ENCODE measurements at regions not wholly inside any gene's neighbourhood (a gene's known extent, or its start where the extent isn't known, plus 50 kb on each side); places are given as distances from the start of the nearest gene placed in this dataset.

- TF ChIP-seq CUX1 (CRISPR knock-in tag; IDR thresholded peaks at IDR 0.05) (no peak), AFF4 (CRISPR knock-in tag; IDR thresholded peaks at IDR 0.05) (no peak), ZZZ3 (IDR thresholded peaks at IDR 0.05) (no peak), SMAD1 (IDR thresholded peaks at IDR 0.05; ENCODE audit: low read depth, low read length, partially characterized antibody) (no peak), ZNF512 (tag; IDR thresholded peaks at IDR 0.05) (no peak), TGIF2 (CRISPR knock-in tag; IDR thresholded peaks at IDR 0.05) (no peak), SMAD3 (CRISPR knock-in tag; conservative IDR thresholded peaks at IDR 0.05) (no peak), CBFA2T2 (conservative IDR thresholded peaks at IDR 0.05) (no peak), GTF2E2 (tag; IDR thresholded peaks at IDR 0.05) (no peak), USF1 (CRISPR knock-in tag; IDR thresholded peaks at IDR 0.05) (no peak), NR0B1 (IDR thresholded peaks at IDR 0.05; ENCODE audit: partially characterized antibody) (no peak)
Measured at GRCh38 chr5:173751266-173751600, 134.8 kb upstream of the BOD1 start (continued).

Measured in K562 (cell line).